HG02840 (cell line): ENCODE measurements at regions not wholly inside any gene's neighbourhood (a gene's known extent, or its start where the extent isn't known, plus 50 kb on each side); places are given as distances from the start of the nearest gene placed in this dataset.
"Not testable (repeated sequence)": the region's sequence is repeated elsewhere in the genome, so short reads cannot be mapped to it uniquely, and the experiment has no call there.

Experiments
- ATAC-seq: cut with Tn5 transposase; IDR thresholded peaks from one replicate; pipeline ENCODE4 v1.9.1; 2021; ENCODE audit warnings: mild to moderate bottlenecking, moderate library complexity, moderate number of reproducible peaks; ENCODE audit not compliant: unreplicated experiment, low FRiP score

DNA sequence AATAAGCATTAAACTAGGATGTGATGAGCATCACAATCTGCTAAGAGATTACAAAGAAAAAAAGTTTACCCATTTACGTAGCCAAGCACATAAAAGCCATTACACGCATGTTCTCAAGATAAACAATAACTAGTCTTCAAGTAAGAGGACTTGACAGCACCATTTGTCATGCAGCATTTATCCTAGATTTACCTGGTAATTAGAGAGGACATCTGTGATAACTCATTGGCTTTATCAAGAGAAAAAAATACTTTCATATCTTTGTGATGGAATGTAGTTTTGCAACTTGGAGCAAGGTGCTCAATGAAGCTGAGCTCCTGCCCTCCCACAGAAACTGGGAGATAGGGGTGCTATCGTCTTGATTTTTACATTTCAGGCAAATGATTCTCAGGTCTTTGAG, 1023.7 kb downstream of the FSCB start:
- ATAC-seq = no peak

DNA sequence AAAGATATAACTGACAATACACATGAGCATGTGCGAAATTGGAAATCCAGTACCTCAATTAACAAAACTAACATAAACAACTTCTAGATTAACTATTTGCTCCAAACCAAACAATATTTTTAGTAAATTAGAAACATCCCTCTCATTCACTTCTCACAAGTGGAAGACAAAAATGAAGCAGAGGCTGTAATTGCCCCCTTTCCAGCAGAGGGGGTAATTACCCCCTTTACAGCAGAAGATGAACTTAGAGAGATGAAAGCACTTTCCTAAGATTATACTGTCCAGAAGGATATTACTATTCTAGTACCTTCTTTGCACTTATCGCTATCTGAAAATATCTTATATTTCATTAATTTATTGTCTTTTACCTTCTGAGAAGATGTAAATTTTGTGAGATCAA, 1025.2 kb downstream of the FSCB start:
- ATAC-seq = no peak

- ATAC-seq = no peak
Measured at GRCh38 chr14:43480976-43481375, 1026.1 kb downstream of the FSCB start.

DNA sequence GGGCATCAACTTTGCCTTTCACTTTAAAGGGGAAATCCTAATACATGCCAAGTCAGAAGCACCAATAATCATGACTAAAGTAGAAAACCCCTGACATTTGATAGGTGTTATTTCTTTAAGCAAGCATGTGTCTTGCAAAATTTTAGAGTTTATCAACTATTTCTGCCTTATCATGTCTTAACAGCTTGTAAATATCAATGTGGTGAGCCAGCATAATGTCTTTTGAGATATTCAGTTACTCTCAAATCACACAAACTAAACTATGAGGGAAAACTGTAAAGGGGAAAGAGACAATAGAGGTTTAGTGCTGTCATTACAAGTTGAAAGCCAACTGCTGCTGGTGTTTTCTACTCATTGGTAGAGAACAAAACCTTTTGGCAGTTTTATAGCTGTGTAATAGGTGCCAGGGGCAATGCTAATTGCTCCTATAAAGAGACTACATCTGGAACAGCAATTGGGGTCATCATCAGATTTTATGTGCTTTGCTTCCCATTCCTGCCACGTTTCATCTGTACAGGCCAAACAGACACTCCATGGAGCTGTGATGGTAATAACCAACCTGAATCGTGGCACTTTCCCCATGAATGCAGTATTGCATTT, 1027.4 kb downstream of the FSCB start:
- ATAC-seq = no peak

DNA sequence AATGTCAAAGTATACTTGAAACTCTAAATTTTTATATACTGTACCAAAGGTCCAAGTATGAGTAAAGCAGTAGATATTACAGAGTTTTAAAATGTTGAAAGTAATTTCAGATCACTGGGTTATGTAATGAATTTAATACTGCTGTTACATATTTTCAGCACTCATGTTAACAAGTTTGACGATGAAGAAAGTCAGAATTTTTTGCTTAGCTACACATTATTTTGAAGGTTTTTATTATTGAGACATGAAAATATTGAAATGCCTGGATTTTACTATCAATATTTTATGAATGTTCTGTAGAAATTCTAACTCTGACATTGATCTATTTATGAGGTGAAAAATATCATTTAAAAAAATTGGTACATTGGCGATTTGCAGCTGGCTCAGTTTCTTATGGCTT, 1030.3 kb downstream of the FSCB start:
- ATAC-seq = no peak

GRCh38 chr14:43475757-43476156, 1031.3 kb downstream of the FSCB start:
- ATAC-seq = no peak

DNA sequence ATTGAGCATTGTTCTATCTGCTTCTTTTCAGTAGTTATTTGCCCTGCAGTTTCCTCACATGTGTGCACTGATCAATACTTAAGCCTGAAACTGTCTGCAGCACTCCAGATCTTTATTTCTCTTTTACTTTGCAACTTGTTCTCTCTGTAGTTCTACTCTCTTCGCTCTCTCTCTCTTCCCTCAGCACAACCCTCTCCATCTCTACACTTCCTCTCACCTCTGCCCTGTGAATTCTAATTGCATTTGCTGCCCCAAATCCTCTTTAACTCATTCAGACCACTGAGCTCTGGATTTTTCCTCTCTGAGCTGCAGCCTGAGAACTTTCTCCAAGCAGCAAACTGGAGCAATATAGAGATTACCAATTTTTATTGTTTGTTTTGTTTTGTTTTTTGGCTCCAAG, 1035.5 kb downstream of the FSCB start:
- ATAC-seq = no peak

- no peak for ATAC-seq
Measured at GRCh38 chr14:43464968-43465367, 1042.1 kb downstream of the FSCB start.

GRCh38 chr14:43449291-43449690, 1057.8 kb downstream of the FSCB start:
- no peak for ATAC-seq

DNA sequence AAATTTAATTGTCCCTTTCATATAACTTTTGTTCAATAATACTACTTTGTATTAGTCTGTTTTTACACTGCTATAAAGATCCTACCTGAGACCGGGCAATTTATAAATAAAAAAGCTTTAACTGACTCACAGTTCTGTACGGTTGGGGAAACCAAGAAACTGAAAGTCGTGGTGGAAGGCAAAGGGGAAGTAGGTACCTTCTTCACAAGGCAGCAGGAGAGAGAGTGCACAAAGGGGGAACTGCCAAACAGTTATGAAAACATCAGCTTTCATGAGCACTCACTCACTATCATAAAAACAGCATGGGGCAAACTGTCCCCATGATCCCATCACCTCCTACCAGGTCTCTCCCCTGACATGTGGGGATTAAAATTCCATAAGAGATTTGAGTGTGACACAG, 1069.0 kb downstream of the FSCB start:
- no peak for ATAC-seq

GRCh38 chr14:43418324-43418723, 1088.8 kb downstream of the FSCB start:
- no peak for ATAC-seq

DNA sequence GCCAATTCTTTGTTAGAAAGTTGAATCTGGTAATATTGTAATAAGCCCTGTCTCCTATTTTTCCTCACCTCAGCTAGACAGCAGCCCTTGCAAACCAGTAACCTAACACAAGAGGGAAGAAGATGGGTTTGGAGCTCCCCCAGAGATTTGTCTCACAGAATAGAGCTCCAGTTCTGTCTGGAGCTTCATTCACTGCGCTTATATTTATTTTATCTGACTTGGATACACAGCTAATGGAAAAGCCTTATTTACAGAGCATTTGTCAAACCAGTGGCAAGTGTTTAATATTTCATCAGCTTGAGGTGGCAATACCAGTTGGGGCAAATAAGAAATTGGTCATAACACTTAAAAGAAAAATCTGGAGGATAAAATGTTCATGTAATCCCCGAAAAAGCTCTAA, 1094.0 kb downstream of the FSCB start:
- no peak for ATAC-seq

- ATAC-seq = no peak
Measured at GRCh38 chr14:43411841-43412240, 1095.2 kb downstream of the FSCB start.

- ATAC-seq = no peak
Measured at GRCh38 chr14:43410631-43411030, 1096.5 kb downstream of the FSCB start.

GRCh38 chr14:43408472-43408871, 1098.6 kb downstream of the FSCB start:
- no peak for ATAC-seq

DNA sequence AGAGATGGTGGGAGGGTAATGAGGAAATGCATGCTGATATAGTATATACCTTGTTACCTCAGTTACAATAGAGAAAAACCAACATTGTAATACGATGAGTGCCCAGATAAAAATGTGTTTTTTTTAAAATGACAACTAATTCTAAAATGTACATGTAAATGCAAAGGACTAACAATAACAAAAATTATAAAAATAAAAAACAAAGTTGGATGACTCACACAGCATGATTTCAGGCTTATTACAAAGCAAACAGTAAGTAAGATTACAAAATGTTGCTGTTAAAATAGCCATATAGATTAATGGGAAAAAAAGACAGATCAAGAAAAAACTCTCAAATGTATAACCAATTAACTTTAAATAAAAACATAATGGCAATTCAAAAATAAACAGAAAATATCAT, 1099.4 kb downstream of the FSCB start:
- ATAC-seq = no peak

DNA sequence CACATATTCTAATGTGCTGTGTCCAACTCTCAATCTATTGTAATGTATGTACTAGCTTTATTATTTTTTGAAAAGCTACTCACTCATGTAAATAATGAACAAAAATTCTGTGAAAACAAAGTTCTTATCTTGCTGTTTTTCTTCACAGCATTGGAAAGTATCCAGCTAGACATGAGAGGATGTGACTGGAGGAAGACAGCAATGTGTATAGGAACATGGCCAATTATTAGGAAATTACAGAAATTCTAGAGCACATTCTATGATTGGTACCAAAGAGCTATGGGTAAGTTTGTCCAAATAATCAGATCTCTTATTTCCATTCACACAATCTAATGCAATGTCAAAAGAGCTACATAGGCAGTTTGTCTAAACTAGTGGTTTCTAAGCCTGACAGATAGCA, 1100.2 kb downstream of the FSCB start:
- no peak for ATAC-seq

DNA sequence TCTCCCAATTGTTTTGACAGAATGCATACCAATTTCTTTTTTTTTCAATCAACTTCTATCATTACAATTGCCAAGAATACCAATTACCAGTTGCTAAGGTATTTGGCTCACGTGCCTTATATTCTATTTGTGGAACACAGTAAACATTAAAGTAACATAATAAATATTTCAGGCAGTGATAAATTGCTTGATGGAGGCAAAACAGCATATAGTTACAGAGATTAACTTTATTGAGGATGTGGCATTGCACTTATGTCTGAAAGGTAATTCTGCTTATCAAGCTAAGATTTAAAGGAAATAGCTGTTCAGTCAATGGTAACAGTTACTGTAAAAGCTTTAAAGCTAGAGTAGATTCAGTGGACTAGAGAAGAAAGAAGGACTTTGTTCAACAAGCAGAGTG, 1107.8 kb downstream of the FSCB start:
- no peak for ATAC-seq

DNA sequence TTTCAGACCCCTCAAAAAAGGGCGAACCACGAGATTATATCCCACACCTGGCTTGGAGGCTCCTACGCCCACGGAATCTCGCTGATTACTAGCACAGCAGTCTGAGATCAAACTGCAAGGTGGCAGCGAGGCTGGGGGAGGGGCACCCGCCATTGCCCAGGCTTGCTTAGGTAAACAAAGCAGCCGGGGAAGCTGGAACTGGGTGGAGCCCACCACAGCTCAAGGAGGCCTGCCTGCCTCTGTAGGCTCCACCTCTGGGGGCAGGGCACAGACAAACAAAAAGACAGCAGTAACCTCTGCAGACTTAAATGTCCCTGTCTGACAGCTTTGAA, 1136.6 kb downstream of the FSCB start:
- not testable (repeated sequence) for ATAC-seq

- no peak for ATAC-seq
Measured at GRCh38 chr14:43369710-43370564, 1137.1 kb downstream of the FSCB start.

GRCh38 chr14:43362586-43362985, 1144.5 kb downstream of the FSCB start:
- ATAC-seq = no peak

- no peak for ATAC-seq
Measured at GRCh38 chr14:43361751-43362150, 1145.3 kb downstream of the FSCB start.
